22Rv1 (cell line): ENCODE measurements at regions not wholly inside any gene's neighbourhood (a gene's known extent, or its start where the extent isn't known, plus 50 kb on each side); places are given as distances from the start of the nearest gene placed in this dataset.

ENCODE experiments used
- CTCF ChIP-seq: fragments of 450-650 bp; IDR thresholded peaks from 2 replicates; pipeline ENCODE4 v1.5.1; 2017; ENCODE audit warnings: mild to moderate bottlenecking
- ZFX ChIP-seq: fragments of 450-650 bp; IDR thresholded peaks from 2 replicates; pipeline ENCODE4 v1.6.1; 2017; ENCODE audit warnings: antibody characterized with exemption, borderline replicate concordance

DNA sequence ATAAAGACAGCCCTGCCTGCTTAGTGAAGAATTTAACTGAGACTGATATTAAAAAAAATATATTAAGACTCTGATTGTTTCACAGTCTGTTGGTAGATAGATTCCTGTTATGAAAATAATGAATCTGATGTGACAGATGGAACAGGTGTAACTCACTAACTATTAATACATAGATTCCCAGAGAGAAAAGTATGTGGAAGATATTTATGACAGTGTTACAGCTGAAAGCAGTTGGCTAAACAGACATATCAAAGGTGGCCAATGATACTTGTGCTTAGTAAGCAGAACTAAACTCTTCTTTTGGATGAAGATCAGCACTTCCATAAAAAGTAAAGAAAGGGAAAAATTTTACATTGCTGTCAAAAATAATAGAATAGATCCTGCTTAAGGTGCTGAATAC lies 598.2 kb upstream of the CA10 start:
- TF ChIP-seq CTCF (no peak), ZFX (no peak)
